Choroid plexus epithelial cell (primary cell): ENCODE measurements at regions not wholly inside any gene's neighbourhood (a gene's known extent, or its start where the extent isn't known, plus 50 kb on each side); places are given as distances from the start of the nearest gene placed in this dataset.

Experiments
- DNase-seq: peaks from one replicate; pipeline ENCODE4 v3.0.0-alpha.2; 2010; ENCODE audit warnings: low read depth
- H3K4me3 ChIP-seq: 2 replicates; pipeline ENCODE4 v1.5.1; 2011; ENCODE audit warnings: low read depth, mild to moderate bottlenecking, control low read depth, low read length, moderate library complexity
- TF ChIP-seq, protein P1 (sequence below): conservative IDR thresholded peaks from 2 replicates; pipeline ENCODE4 v1.5.1; 2011; ENCODE audit warnings: low read depth, mild to moderate bottlenecking, control low read depth, inconsistent platforms, low read length, moderate library complexity

GRCh38 chrX:110846071-110846470 is 50.5 kb upstream of the CHRDL1 start:
- TF ChIP-seq, protein P1, sequence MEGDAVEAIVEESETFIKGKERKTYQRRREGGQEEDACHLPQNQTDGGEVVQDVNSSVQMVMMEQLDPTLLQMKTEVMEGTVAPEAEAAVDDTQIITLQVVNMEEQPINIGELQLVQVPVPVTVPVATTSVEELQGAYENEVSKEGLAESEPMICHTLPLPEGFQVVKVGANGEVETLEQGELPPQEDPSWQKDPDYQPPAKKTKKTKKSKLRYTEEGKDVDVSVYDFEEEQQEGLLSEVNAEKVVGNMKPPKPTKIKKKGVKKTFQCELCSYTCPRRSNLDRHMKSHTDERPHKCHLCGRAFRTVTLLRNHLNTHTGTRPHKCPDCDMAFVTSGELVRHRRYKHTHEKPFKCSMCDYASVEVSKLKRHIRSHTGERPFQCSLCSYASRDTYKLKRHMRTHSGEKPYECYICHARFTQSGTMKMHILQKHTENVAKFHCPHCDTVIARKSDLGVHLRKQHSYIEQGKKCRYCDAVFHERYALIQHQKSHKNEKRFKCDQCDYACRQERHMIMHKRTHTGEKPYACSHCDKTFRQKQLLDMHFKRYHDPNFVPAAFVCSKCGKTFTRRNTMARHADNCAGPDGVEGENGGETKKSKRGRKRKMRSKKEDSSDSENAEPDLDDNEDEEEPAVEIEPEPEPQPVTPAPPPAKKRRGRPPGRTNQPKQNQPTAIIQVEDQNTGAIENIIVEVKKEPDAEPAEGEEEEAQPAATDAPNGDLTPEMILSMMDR, result no peak
- DNase-seq, result no peak
- H3K4me3 ChIP-seq, result no peak overlapping the region
